ENCODE measurements at regions not wholly inside any gene's neighbourhood (a gene's known extent, or its start where the extent isn't known, plus 50 kb on each side); places are given as distances from the start of the nearest gene placed in this dataset.

GRCh38 chr6:90383196-90383822 is 86.7 kb upstream of the BACH2 start:
- TF ChIP-seq CTCF (IDR thresholded peaks at IDR 0.05; ENCODE audit: control insufficient read depth, insufficient read depth, low read depth, low read length, missing control alignments), result no peak
- H3K4me3 ChIP-seq (ENCODE audit: control insufficient read depth, low read depth, low read length), result no peak overlapping the region
- no peak for DNase-seq (ENCODE audit: low read depth)

- no peak for TF ChIP-seq CTCF (IDR thresholded peaks at IDR 0.05; ENCODE audit: control insufficient read depth, insufficient read depth, low read depth, low read length, missing control alignments)
- H3K4me3 ChIP-seq (ENCODE audit: control insufficient read depth, low read depth, low read length), result no peak overlapping the region
- no peak for DNase-seq (ENCODE audit: low read depth)
These were observed 86.1 kb upstream of the BACH2 start for GRCh38 chr6:90382760-90383159.

- TF ChIP-seq CTCF (IDR thresholded peaks at IDR 0.05; ENCODE audit: control insufficient read depth, insufficient read depth, low read depth, low read length, missing control alignments), result no peak
- DNase-seq (ENCODE audit: low read depth), result peak; percentile 41
- H3K4me3 ChIP-seq (ENCODE audit: control insufficient read depth, low read depth, low read length), result no peak overlapping the region
These were observed 79.2 kb upstream of the BACH2 start for GRCh38 chr6:90375681-90376439.

GRCh38 chr6:90374201-90374600 is 77.6 kb upstream of the BACH2 start:
- no peak for TF ChIP-seq CTCF (IDR thresholded peaks at IDR 0.05; ENCODE audit: control insufficient read depth, insufficient read depth, low read depth, low read length, missing control alignments)
- H3K4me3 ChIP-seq (ENCODE audit: control insufficient read depth, low read depth, low read length), result no peak overlapping the region
- no peak for DNase-seq (ENCODE audit: low read depth)

GRCh38 chr6:90372885-90373284 is 76.2 kb upstream of the BACH2 start:
- no peak for TF ChIP-seq CTCF (IDR thresholded peaks at IDR 0.05; ENCODE audit: control insufficient read depth, insufficient read depth, low read depth, low read length, missing control alignments)
- no peak overlapping the region for H3K4me3 ChIP-seq (ENCODE audit: control insufficient read depth, low read depth, low read length)
- DNase-seq (ENCODE audit: low read depth), result no peak

GRCh38 chr6:90372450-90372849 is 75.8 kb upstream of the BACH2 start:
- TF ChIP-seq CTCF (IDR thresholded peaks at IDR 0.05; ENCODE audit: control insufficient read depth, insufficient read depth, low read depth, low read length, missing control alignments), result no peak
- no peak for DNase-seq (ENCODE audit: low read depth)
- no peak overlapping the region for H3K4me3 ChIP-seq (ENCODE audit: control insufficient read depth, low read depth, low read length)
